Esophagus squamous epithelium (tissue), 4 donors: ENCODE measurements at regions not wholly inside any gene's neighbourhood (a gene's known extent, or its start where the extent isn't known, plus 50 kb on each side); places are given as distances from the start of the nearest gene placed in this dataset.
"Not testable (repeated sequence)": the region's sequence is repeated elsewhere in the genome, so short reads cannot be mapped to it uniquely, and the experiment has no call there.

Experiments used
- POLR2A ChIP-seq, 4 donors: fragments of 450-650 bp; IDR thresholded peaks; one replicate each; pipeline ENCODE4 v1.6.1; 2017; ENCODE audit warnings: antibody characterized with exemption in 4 of 4, mild to moderate bottlenecking in 4 of 4, moderate library complexity in 3 of 4
- TF ChIP-seq, protein P1 (sequence below), 6 experiments: fragments of 450-650 bp in 4 of 6; fragments of 200-600 bp in 2 of 6; sonication (generic) in 2 of 6; IDR thresholded peaks; one replicate each; pipeline ENCODE4 v1.5.1; 2016 to 2019; ENCODE audit warnings: antibody characterized with exemption in 6 of 6, mild to moderate bottlenecking in 4 of 6, moderate library complexity in 4 of 6

DNA sequence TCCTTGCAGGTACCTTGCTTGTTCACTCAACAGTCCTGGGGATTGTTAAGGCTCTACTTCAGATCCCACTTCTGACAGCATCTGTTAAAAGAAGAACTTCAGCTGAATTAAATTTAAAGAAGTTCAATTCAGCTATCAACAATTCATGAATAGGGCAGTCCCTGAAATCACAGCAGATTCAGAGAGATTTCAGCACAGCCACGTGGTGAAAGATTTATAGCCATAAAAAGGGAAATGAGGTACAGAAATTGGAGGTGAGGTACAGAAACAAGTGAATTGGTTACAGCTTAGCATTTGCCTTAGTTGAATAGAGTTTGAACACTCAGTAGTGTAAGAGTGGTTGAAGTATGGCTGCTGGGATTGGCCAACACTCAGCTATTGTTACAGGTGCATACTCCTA lies 1653.3 kb upstream of the DEFB115 start:
- TF ChIP-seq, protein P1, sequence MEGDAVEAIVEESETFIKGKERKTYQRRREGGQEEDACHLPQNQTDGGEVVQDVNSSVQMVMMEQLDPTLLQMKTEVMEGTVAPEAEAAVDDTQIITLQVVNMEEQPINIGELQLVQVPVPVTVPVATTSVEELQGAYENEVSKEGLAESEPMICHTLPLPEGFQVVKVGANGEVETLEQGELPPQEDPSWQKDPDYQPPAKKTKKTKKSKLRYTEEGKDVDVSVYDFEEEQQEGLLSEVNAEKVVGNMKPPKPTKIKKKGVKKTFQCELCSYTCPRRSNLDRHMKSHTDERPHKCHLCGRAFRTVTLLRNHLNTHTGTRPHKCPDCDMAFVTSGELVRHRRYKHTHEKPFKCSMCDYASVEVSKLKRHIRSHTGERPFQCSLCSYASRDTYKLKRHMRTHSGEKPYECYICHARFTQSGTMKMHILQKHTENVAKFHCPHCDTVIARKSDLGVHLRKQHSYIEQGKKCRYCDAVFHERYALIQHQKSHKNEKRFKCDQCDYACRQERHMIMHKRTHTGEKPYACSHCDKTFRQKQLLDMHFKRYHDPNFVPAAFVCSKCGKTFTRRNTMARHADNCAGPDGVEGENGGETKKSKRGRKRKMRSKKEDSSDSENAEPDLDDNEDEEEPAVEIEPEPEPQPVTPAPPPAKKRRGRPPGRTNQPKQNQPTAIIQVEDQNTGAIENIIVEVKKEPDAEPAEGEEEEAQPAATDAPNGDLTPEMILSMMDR (IDR thresholded peaks at IDR 0.05): not testable (repeated sequence)
- TF ChIP-seq POLR2A (IDR thresholded peaks at IDR 0.05): not testable (repeated sequence)
